HEK293 (cell line): ENCODE measurements at regions not wholly inside any gene's neighbourhood (a gene's known extent, or its start where the extent isn't known, plus 50 kb on each side); places are given as distances from the start of the nearest gene placed in this dataset.

ENCODE experiments used
- CTCF ChIA-PET: fragments of 350-600 bp; formaldehyde crosslinking; extraction: SDS; loops from one replicate; lab custom pipeline; 2021; ENCODE audit warnings: antibody characterized with exemption; lab: Yijun Ruan, JAX
- POLR2A ChIA-PET: fragments of 300-600 bp; formaldehyde crosslinking; extraction: SDS; loops from one replicate; lab custom pipeline; 2020; ENCODE audit warnings: antibody characterized with exemption, inconsistent platforms; lab: Yijun Ruan, JAX
- H3K27ac ChIP-seq: fragments of 200-500 bp; sonication (Bioruptor generic); 2 replicates; pipeline ENCODE4 v1.5.1; 2014; ENCODE audit warnings: low read depth, low read length, control low read depth, inconsistent platforms; ENCODE audit errors: extremely low read depth
- H3K36me3 ChIP-seq, 2 experiments: fragments of 200-500 bp in 1 of 2; sonication (Bioruptor generic) in 1 of 2; 1 replicate in 1 of 2; 2 replicates in 1 of 2; pipeline ENCODE4 v1.5.1; 2014 to 2017; ENCODE audit warnings: inconsistent platforms in 2 of 2, low read length in 2 of 2; ENCODE audit not compliant: control insufficient read depth in 2 of 2, insufficient read depth in 1 of 2
- H3K4me1 ChIP-seq: fragments of 200-500 bp; sonication (Bioruptor generic); 2 replicates; pipeline ENCODE4 v1.5.1; 2014; ENCODE audit warnings: mild to moderate bottlenecking, low read length, inconsistent platforms; ENCODE audit not compliant: control insufficient read depth, insufficient read depth
- H3K4me3 ChIP-seq: 2 replicates; pipeline ENCODE4 v1.5.1; 2011; ENCODE audit warnings: low read depth, mild to moderate bottlenecking, control low read depth, low read length, moderate library complexity
- H3K9me3 ChIP-seq: fragments of 200-500 bp; sonication (Bioruptor generic); 2 replicates; pipeline ENCODE4 v1.5.1; 2014; ENCODE audit warnings: low read depth, low read length, inconsistent platforms; ENCODE audit not compliant: control insufficient read depth, insufficient read depth
- FEZF1 ChIP-seq: fragments of 450-650 bp; formaldehyde crosslinking; IDR thresholded peaks from 2 replicates; pipeline ENCODE4 v1.5.1; 2016; ENCODE audit warnings: missing biosample characterization, missing genetic modification characterization
- IKZF3 ChIP-seq: fragments of 450-650 bp; IDR thresholded peaks from 2 replicates; pipeline ENCODE4 v1.5.0; 2018; ENCODE audit warnings: missing biosample characterization, mild to moderate bottlenecking, missing genetic modification characterization, moderate library complexity
- INSM2 ChIP-seq: fragments of 450-650 bp; formaldehyde crosslinking; IDR thresholded peaks from 2 replicates; pipeline ENCODE4 v1.5.1; 2016; ENCODE audit warnings: missing biosample characterization, missing genetic modification characterization
- KLF10 ChIP-seq: fragments of 450-650 bp; IDR thresholded peaks from 2 replicates; pipeline ENCODE4 v1.5.1; 2018; ENCODE audit warnings: missing biosample characterization, mild to moderate bottlenecking, missing genetic modification characterization
- KLF9 ChIP-seq: fragments of 450-650 bp; formaldehyde crosslinking; IDR thresholded peaks from 2 replicates; pipeline ENCODE4 v1.5.1; 2016; ENCODE audit warnings: missing biosample characterization, missing genetic modification characterization, low read depth
- MZF1 ChIP-seq: fragments of 450-650 bp; formaldehyde crosslinking; IDR thresholded peaks from 2 replicates; pipeline ENCODE4 v1.5.1; 2017; ENCODE audit warnings: missing biosample characterization, missing genetic modification characterization, borderline replicate concordance
- OVOL3 ChIP-seq: fragments of 450-650 bp; formaldehyde crosslinking; IDR thresholded peaks from 2 replicates; pipeline ENCODE4 v1.5.1; 2016; ENCODE audit warnings: missing biosample characterization, missing genetic modification characterization
- REPIN1 ChIP-seq: fragments of 450-650 bp; formaldehyde crosslinking; IDR thresholded peaks from 2 replicates; pipeline ENCODE4 v1.5.1; 2017; ENCODE audit warnings: missing biosample characterization, missing genetic modification characterization, low read depth
- SETDB1 ChIP-seq: IDR thresholded peaks from one replicate; pipeline ENCODE4 v1.6.1; 2017; ENCODE audit warnings: mild to moderate bottlenecking, low read length, moderate library complexity, mixed read lengths; ENCODE audit not compliant: insufficient read length
- SP7 ChIP-seq: fragments of 450-650 bp; formaldehyde crosslinking; IDR thresholded peaks from 2 replicates; pipeline ENCODE4 v1.5.1; 2016; ENCODE audit warnings: missing biosample characterization, missing genetic modification characterization
- YY1 ChIP-seq: fragments of 450-650 bp; formaldehyde crosslinking; IDR thresholded peaks from 2 replicates; pipeline ENCODE4 v1.5.1; 2018; ENCODE audit warnings: missing biosample characterization, missing genetic modification characterization
- ZBTB17 ChIP-seq: fragments of 450-650 bp; formaldehyde crosslinking; IDR thresholded peaks from 2 replicates; pipeline ENCODE4 v1.5.1; 2016; ENCODE audit warnings: missing biosample characterization, missing genetic modification characterization
- ZEB2 ChIP-seq: fragments of 450-650 bp; formaldehyde crosslinking; IDR thresholded peaks from 2 replicates; pipeline ENCODE4 v1.5.1; 2016; ENCODE audit warnings: missing biosample characterization, missing genetic modification characterization
- ZFP37 ChIP-seq: fragments of 450-650 bp; formaldehyde crosslinking; IDR thresholded peaks from 2 replicates; pipeline ENCODE4 v1.5.1; 2016; ENCODE audit warnings: missing biosample characterization, missing genetic modification characterization
- ZIC2 ChIP-seq: fragments of 450-650 bp; formaldehyde crosslinking; IDR thresholded peaks from 2 replicates; pipeline ENCODE4 v1.5.1; 2016; ENCODE audit warnings: missing biosample characterization, missing genetic modification characterization
- ZNF155 ChIP-seq: fragments of 450-650 bp; formaldehyde crosslinking; IDR thresholded peaks from 2 replicates; pipeline ENCODE4 v1.5.1; 2016; ENCODE audit warnings: missing biosample characterization, missing genetic modification characterization
- ZNF16 ChIP-seq: fragments of 450-650 bp; formaldehyde crosslinking; IDR thresholded peaks from 2 replicates; pipeline ENCODE4 v1.5.1; 2016; ENCODE audit warnings: low read depth, missing biosample characterization, missing genetic modification characterization
- ZNF214 ChIP-seq: fragments of 450-650 bp; formaldehyde crosslinking; IDR thresholded peaks from 2 replicates; pipeline ENCODE4 v1.5.1; 2017; ENCODE audit warnings: missing biosample characterization, mild to moderate bottlenecking, missing genetic modification characterization, borderline replicate concordance
- ZNF280C ChIP-seq: fragments of 450-650 bp; formaldehyde crosslinking; IDR thresholded peaks from 2 replicates; pipeline ENCODE4 v1.5.1; 2016; ENCODE audit warnings: missing biosample characterization, missing genetic modification characterization
- ZNF404 ChIP-seq: fragments of 450-650 bp; formaldehyde crosslinking; IDR thresholded peaks from 2 replicates; pipeline ENCODE4 v1.5.1; 2017; ENCODE audit warnings: missing biosample characterization, missing genetic modification characterization
- ZNF510 ChIP-seq: fragments of 450-650 bp; formaldehyde crosslinking; IDR thresholded peaks from 2 replicates; pipeline ENCODE4 v1.5.1; 2018; ENCODE audit warnings: mild to moderate bottlenecking, missing genetic modification characterization, missing biosample characterization; ENCODE audit not compliant: insufficient replicate concordance
- ZNF548 ChIP-seq: fragments of 450-650 bp; formaldehyde crosslinking; IDR thresholded peaks from 2 replicates; pipeline ENCODE4 v1.5.1; 2016; ENCODE audit warnings: missing biosample characterization, missing genetic modification characterization
- ZNF549 ChIP-seq: fragments of 450-650 bp; IDR thresholded peaks from 2 replicates; pipeline ENCODE4 v1.5.1; 2018; ENCODE audit warnings: missing biosample characterization, missing genetic modification characterization, mild to moderate bottlenecking, inconsistent platforms, moderate library complexity
- ZNF561 ChIP-seq: fragments of 450-650 bp; IDR thresholded peaks from 2 replicates; pipeline ENCODE4 v1.5.1; 2018; ENCODE audit warnings: missing biosample characterization, missing genetic modification characterization, borderline replicate concordance
- ZNF596 ChIP-seq: fragments of 450-650 bp; IDR thresholded peaks from 2 replicates; pipeline ENCODE4 v1.5.0; 2018; ENCODE audit warnings: missing biosample characterization, mild to moderate bottlenecking, missing genetic modification characterization, moderate library complexity
- ZNF610 ChIP-seq: fragments of 450-650 bp; formaldehyde crosslinking; IDR thresholded peaks from 2 replicates; pipeline ENCODE4 v1.5.1; 2016; ENCODE audit warnings: missing biosample characterization, missing genetic modification characterization, borderline replicate concordance
- ZNF660 ChIP-seq: fragments of 450-650 bp; IDR thresholded peaks from 2 replicates; pipeline ENCODE4 v1.5.1; 2018; ENCODE audit warnings: missing biosample characterization, mild to moderate bottlenecking, missing genetic modification characterization
- ZNF670 ChIP-seq: fragments of 450-650 bp; formaldehyde crosslinking; IDR thresholded peaks from 2 replicates; pipeline ENCODE4 v1.5.1; 2016; ENCODE audit warnings: missing biosample characterization, missing genetic modification characterization, low read depth
- ZNF677 ChIP-seq: fragments of 450-650 bp; IDR thresholded peaks from 2 replicates; pipeline ENCODE4 v1.5.0; 2018; ENCODE audit warnings: missing biosample characterization, mild to moderate bottlenecking, missing genetic modification characterization, moderate library complexity

GRCh38 chr5:164383662-164384061 is 878.2 kb downstream of the MAT2B start:
- Histone ChIP-seq H3K9me3 (no peaks in the 10 kb centered on the region), H3K4me3 (no peak overlapping the region)
- no peak for TF ChIP-seq INSM2 (tag by site-specific recombination)
- TF ChIP-seq KLF9 (tag by site-specific recombination): no peak
- TF ChIP-seq ZNF214 (tag by site-specific recombination): no peak
- TF ChIP-seq ZNF670 (tag by site-specific recombination): no peak
- no peak for TF ChIP-seq SETDB1
- TF ChIP-seq ZBTB17 (tag by site-specific recombination): no peak
- no peak for TF ChIP-seq IKZF3 (tag by site-specific recombination)
- TF ChIP-seq ZNF548 (tag by site-specific recombination): no peak
- no peak for TF ChIP-seq KLF10
- TF ChIP-seq YY1 (tag by site-specific recombination): no peak
- TF ChIP-seq ZNF155 (tag by site-specific recombination): no peak
- TF ChIP-seq ZNF16 (tag by site-specific recombination): no peak
- TF ChIP-seq, all 188 proteins: peak for 0
- ChIA-PET CTCF (interaction anchor here (0.6 kb wide), 1 partner anchor 121 kb away, joined by 3 read pairs; no protein-coding TSS in a partner anchor), POLR2A (no interaction called here)
- Histone ChIP-seq H3K36me3 (no peaks in the 10 kb centered on the region), H3K4me1 (no peaks in the 10 kb centered on the region), H3K27ac (no peak overlapping the region)

- TF ChIP-seq ZEB2 (tag by site-specific recombination) (no peak), ZNF561 (no peak), MZF1 (tag by site-specific recombination) (no peak), SP7 (tag by site-specific recombination) (no peak), ZNF404 (tag by site-specific recombination) (no peak), ZNF280C (tag by site-specific recombination) (no peak), ZNF16 (tag by site-specific recombination) (no peak), ZNF596 (tag by site-specific recombination) (no peak), REPIN1 (tag by site-specific recombination) (no peak), FEZF1 (tag by site-specific recombination) (no peak), ZNF610 (no peak), OVOL3 (tag by site-specific recombination) (no peak), ZNF510 (tag by site-specific recombination) (no peak), ZIC2 (no peak), ZNF660 (tag by site-specific recombination) (no peak), ZNF549 (tag by site-specific recombination) (no peak), ZNF677 (no peak), ZFP37 (no peak)
- Histone ChIP-seq H3K36me3 (no peaks in the 10 kb centered on the region), H3K9me3 (no peaks in the 10 kb centered on the region), H3K27ac (no peak overlapping the region), H3K4me1 (no peaks in the 10 kb centered on the region), H3K4me3 (no peak overlapping the region)
- CTCF ChIA-PET: no interaction called here
- POLR2A ChIA-PET: no interaction called here
These were observed 887.1 kb downstream of the MAT2B start for GRCh38 chr5:164392531-164392930.
